ENCODE measurements at regions not wholly inside any gene's neighbourhood (a gene's known extent, or its start where the extent isn't known, plus 50 kb on each side); places are given as distances from the start of the nearest gene placed in this dataset.

DNA sequence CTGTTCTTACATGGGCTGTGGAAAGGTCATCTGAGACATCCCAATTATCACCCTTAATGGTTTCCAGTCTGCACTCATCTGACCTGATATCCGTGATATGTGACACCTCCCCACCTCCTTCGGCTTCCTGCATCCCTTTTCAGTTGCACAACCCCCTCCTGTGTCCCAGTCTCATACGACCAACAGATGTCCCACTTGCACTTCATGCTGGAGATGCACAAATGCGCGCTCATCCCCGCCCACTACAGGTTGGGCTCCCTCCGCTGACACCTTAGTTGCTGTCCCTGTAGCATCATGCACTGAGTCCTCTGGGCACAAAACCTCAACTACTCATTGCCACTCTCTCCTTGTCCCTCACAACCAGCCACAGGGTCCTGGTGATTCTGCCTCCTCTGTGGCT, 94.4 kb downstream of the MIS18A start:
- DNase-seq (ENCODE audit: low spot score, unreplicated experiment): no peak
- peaks cover 21% of the 10 kb centered on the region for H3K27me3 Mint-ChIP-seq
- no peaks in the 10 kb centered on the region for H3K9me3 Mint-ChIP-seq (ENCODE audit: low read depth)
- TF ChIP-seq, protein P1, sequence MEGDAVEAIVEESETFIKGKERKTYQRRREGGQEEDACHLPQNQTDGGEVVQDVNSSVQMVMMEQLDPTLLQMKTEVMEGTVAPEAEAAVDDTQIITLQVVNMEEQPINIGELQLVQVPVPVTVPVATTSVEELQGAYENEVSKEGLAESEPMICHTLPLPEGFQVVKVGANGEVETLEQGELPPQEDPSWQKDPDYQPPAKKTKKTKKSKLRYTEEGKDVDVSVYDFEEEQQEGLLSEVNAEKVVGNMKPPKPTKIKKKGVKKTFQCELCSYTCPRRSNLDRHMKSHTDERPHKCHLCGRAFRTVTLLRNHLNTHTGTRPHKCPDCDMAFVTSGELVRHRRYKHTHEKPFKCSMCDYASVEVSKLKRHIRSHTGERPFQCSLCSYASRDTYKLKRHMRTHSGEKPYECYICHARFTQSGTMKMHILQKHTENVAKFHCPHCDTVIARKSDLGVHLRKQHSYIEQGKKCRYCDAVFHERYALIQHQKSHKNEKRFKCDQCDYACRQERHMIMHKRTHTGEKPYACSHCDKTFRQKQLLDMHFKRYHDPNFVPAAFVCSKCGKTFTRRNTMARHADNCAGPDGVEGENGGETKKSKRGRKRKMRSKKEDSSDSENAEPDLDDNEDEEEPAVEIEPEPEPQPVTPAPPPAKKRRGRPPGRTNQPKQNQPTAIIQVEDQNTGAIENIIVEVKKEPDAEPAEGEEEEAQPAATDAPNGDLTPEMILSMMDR (IDR thresholded peaks at IDR 0.05; ENCODE audit: unreplicated experiment): no peak
- no peak overlapping the region for H3K27ac Mint-ChIP-seq
- H3K4me3 Mint-ChIP-seq (ENCODE audit: low read depth): no peak overlapping the region
- H3K36me3 Mint-ChIP-seq (ENCODE audit: insufficient read depth): no peaks in the 10 kb centered on the region
- H3K4me1 Mint-ChIP-seq (ENCODE audit: low read depth): no peaks in the 10 kb centered on the region

DNA sequence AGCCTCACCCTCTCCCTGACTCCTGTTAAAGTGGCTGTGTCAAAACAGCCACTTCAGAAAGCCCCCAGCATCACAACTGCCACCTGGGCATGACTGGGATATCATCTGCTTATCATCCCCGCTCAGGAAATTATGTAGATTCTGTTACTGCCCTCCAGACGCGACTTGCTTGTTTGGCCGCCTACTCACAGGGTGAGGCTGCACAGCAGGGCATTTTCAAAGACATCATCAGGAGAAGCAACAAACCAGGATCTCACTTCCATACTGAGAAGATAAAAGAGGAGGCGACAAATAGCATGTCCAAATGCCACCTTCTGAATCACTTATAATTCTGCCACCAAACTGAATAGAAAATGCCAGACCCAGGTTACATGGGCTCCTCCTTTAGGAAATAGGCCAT, 94.8 kb downstream of the MIS18A start:
- H3K27ac Mint-ChIP-seq: no peak overlapping the region
- TF ChIP-seq, protein P1 (IDR thresholded peaks at IDR 0.05; ENCODE audit: unreplicated experiment): no peak
- DNase-seq (ENCODE audit: low spot score, unreplicated experiment): no peak
- H3K4me1 Mint-ChIP-seq (ENCODE audit: low read depth): no peaks in the 10 kb centered on the region
- H3K4me3 Mint-ChIP-seq (ENCODE audit: low read depth): no peak overlapping the region
- H3K36me3 Mint-ChIP-seq (ENCODE audit: insufficient read depth): no peaks in the 10 kb centered on the region
- peaks cover 20% of the 10 kb centered on the region for H3K27me3 Mint-ChIP-seq
- no peaks in the 10 kb centered on the region for H3K9me3 Mint-ChIP-seq (ENCODE audit: low read depth)

DNA sequence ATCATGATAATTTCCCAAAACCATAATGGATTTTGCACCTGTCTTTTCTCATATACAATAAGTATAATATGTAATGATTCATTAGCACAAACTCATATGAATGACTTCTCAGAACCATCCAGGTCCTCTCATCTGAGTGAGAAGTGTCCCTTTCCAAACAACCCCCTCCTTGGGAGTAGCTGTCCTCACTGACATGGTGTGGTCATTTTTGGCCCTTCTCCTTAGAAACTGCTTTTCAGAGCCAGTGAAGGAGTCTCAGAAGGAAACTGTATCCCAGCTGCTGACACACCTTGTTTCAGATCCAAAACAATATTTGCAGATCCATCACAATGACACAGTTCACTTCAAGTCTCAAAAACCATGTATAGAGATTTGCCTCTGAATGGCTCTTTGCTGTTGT, 95.5 kb downstream of the MIS18A start:
- Mint-ChIP-seq H3K4me3 (ENCODE audit: low read depth) (no peak overlapping the region), H3K9me3 (ENCODE audit: low read depth) (no peaks in the 10 kb centered on the region), H3K27me3 (peaks cover 18% of the 10 kb centered on the region), H3K4me1 (ENCODE audit: low read depth) (no peaks in the 10 kb centered on the region), H3K36me3 (ENCODE audit: insufficient read depth) (no peaks in the 10 kb centered on the region), H3K27ac (no peak overlapping the region)
- TF ChIP-seq, protein P1 (IDR thresholded peaks at IDR 0.05; ENCODE audit: unreplicated experiment): no peak
- DNase-seq (ENCODE audit: low spot score, unreplicated experiment): no peak

DNA sequence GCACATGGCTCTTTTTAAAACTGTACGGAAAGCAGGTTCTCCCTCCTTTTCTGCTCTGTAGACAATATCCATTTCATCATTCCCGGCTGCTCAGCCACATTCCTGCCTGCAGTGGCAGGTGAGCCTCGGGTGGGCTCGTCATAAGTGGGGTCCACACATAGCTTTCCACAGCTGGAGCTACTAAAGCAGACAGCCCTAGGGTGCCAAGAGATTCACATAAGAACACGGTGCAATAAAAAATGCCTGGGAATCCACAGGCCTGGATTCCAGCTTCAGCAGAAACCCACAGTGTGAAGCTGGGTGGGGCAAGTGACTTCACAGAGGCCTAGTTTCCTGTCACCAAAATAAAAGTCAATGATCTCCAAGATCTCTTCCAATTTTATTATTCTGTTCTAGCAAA, 96.4 kb downstream of the MIS18A start:
- Mint-ChIP-seq H3K9me3 (ENCODE audit: low read depth) (no peaks in the 10 kb centered on the region), H3K4me3 (ENCODE audit: low read depth) (no peak overlapping the region), H3K4me1 (ENCODE audit: low read depth) (no peaks in the 10 kb centered on the region), H3K36me3 (ENCODE audit: insufficient read depth) (no peaks in the 10 kb centered on the region), H3K27me3 (peaks cover 16% of the 10 kb centered on the region), H3K27ac (no peak overlapping the region)
- no peak for DNase-seq (ENCODE audit: low spot score, unreplicated experiment)
- TF ChIP-seq, protein P1 (IDR thresholded peaks at IDR 0.05; ENCODE audit: unreplicated experiment): no peak

DNA sequence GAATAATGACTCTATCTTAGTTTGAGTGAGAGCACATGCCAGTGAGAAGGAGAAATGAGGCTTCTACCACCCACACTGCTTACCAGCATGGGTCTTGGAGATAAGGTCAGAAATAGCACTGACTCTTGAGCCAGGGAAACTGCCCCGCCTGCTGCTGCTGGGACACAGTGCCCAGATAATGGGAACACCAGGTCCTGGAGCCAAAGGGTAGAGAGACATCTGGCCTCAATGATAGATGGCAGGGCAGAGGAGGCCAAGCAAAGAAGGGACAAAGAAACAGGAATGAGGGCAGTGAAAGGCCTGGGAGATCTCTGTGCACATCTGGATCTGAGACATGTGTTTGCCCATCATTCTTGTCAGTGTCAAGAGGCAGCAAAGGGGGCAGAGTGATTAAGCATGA, 97.4 kb downstream of the MIS18A start:
- TF ChIP-seq, protein P1 (IDR thresholded peaks at IDR 0.05; ENCODE audit: unreplicated experiment): no peak
- Mint-ChIP-seq H3K27ac (peak overlapping the region; percentile 57), H3K36me3 (ENCODE audit: insufficient read depth) (no peaks in the 10 kb centered on the region), H3K4me3 (ENCODE audit: low read depth) (no peak overlapping the region), H3K9me3 (ENCODE audit: low read depth) (no peaks in the 10 kb centered on the region), H3K4me1 (ENCODE audit: low read depth) (no peaks in the 10 kb centered on the region), H3K27me3 (peaks cover 14% of the 10 kb centered on the region)
- DNase-seq (ENCODE audit: low spot score, unreplicated experiment): no peak
